Thyroid gland (tissue), 4 donors: ENCODE measurements at regions not wholly inside any gene's neighbourhood (a gene's known extent, or its start where the extent isn't known, plus 50 kb on each side); places are given as distances from the start of the nearest gene placed in this dataset.

Source experiments
- DNase-seq, 2 donors: peaks; one replicate each; pipeline ENCODE4 v3.0.0-alpha.2; 2019
- H3K27ac ChIP-seq, 3 donors: fragments of 200-600 bp; sonication (generic); 1 replicate in 2 of 3; 2 replicates in 1 of 3; pipeline ENCODE4 v1.5.1; 2016 to 2019; ENCODE audit warnings: mild to moderate bottlenecking in 1 of 3, moderate library complexity in 1 of 3
- H3K27me3 ChIP-seq: fragments of 200-600 bp; sonication (generic); one replicate; pipeline ENCODE4 v1.5.1; 2019
- H3K36me3 ChIP-seq, 2 donors: fragments of 200-600 bp; sonication (generic); one replicate each; pipeline ENCODE4 v1.5.1; 2016 to 2019
- H3K4me1 ChIP-seq, 2 donors: fragments of 200-600 bp; sonication (generic); one replicate each; pipeline ENCODE4 v1.5.1; 2017 to 2019
- H3K4me3 ChIP-seq, 3 donors: fragments of 200-600 bp; sonication (generic); replicated peaks in 1 of 3; 1 replicate in 2 of 3; 2 replicates in 1 of 3; pipeline ENCODE4 v1.5.1; 2016; ENCODE audit warnings: mild to moderate bottlenecking in 1 of 3
- H3K9me3 ChIP-seq: fragments of 200-600 bp; sonication (generic); one replicate; pipeline ENCODE4 v1.5.1; 2017
- CTCF ChIP-seq, 6 experiments: fragments of 200-600 bp in 3 of 6; fragments of 450-650 bp in 3 of 6; sonication (generic) in 3 of 6; IDR thresholded peaks; one replicate each; pipeline ENCODE4 v1.5.1; 2016 to 2019; ENCODE audit warnings: antibody characterized with exemption in 6 of 6, mild to moderate bottlenecking in 2 of 6, inconsistent platforms in 1 of 6, moderate library complexity in 1 of 6
- POLR2A ChIP-seq, 2 donors: fragments of 450-650 bp; IDR thresholded peaks; one replicate each; pipeline ENCODE4 v1.6.1; 2017; ENCODE audit warnings: antibody characterized with exemption in 2 of 2, mild to moderate bottlenecking in 2 of 2, moderate library complexity in 1 of 2
- WGBS, 2 donors: methylation state at CpG; one replicate each; pipeline ENCODE4 v1.1.5; 2017; 5-methylcytosine and 5-hydroxymethylcytosine counted together
- intact Hi-C: fragments of 100-400 bp; cut with DNase I; formaldehyde crosslinking; loops from one replicate; pipeline ENCODE4 v1.15.1; 2023

- Histone ChIP-seq H3K36me3 (no peaks in the 10 kb centered on the region), H3K9me3 (no peaks in the 10 kb centered on the region), H3K4me1 (no peaks in the 10 kb centered on the region), H3K4me3 (no peak overlapping the region), H3K27me3 (no peaks in the 10 kb centered on the region), H3K27ac (no peak overlapping the region)
- no peak for TF ChIP-seq POLR2A (IDR thresholded peaks at IDR 0.05)
- no peak for TF ChIP-seq CTCF (IDR thresholded peaks at IDR 0.05)
- WGBS, 2 donors = 32% methylated on average over 1 of the region's 1 CpG
- intact Hi-C loops = no loop called here
- DNase-seq = no peak
These were observed 1095.7 kb downstream of the AACS start for GRCh38 chr12:126160912-126161311.

GRCh38 chr12:126163984-126164383 is 1098.7 kb downstream of the AACS start:
- Histone ChIP-seq H3K27me3 (no peaks in the 10 kb centered on the region), H3K4me3 (no peak overlapping the region), H3K27ac (no peak overlapping the region), H3K9me3 (no peaks in the 10 kb centered on the region), H3K36me3 (no peaks in the 10 kb centered on the region), H3K4me1 (no peaks in the 10 kb centered on the region)
- TF ChIP-seq CTCF (IDR thresholded peaks at IDR 0.05) (no peak), POLR2A (IDR thresholded peaks at IDR 0.05) (no peak)
- no peak for DNase-seq
- WGBS, 2 donors = 92 to 96% methylated on average over 8 of the region's 8 CpGs
- intact Hi-C loops = no loop called here

GRCh38 chr12:126171937-126172559 is 1106.8 kb downstream of the AACS start:
- no peaks in the 10 kb centered on the region for H3K36me3 ChIP-seq
- WGBS, 2 donors = 72 to 74% methylated on average over 5 of the region's 5 CpGs
- no peak overlapping the region for H3K4me3 ChIP-seq
- intact Hi-C loops = no loop called here
- no peak for TF ChIP-seq CTCF (IDR thresholded peaks at IDR 0.05)
- no peak for TF ChIP-seq POLR2A (IDR thresholded peaks at IDR 0.05)
- H3K27me3 ChIP-seq = no peaks in the 10 kb centered on the region
- H3K9me3 ChIP-seq = no peaks in the 10 kb centered on the region
- no peak overlapping the region for H3K27ac ChIP-seq
- no peaks in the 10 kb centered on the region for H3K4me1 ChIP-seq
- no peak for DNase-seq

GRCh38 chr12:126182619-126183236 is 1117.5 kb downstream of the AACS start:
- 56 to 73% methylated on average over 5 of the region's 5 CpGs for WGBS, 2 donors

More at GRCh38 chr12:126182619-126183236, 1117.5 kb downstream of the AACS start:
- Histone ChIP-seq H3K27ac (no peak overlapping the region), H3K9me3 (no peaks in the 10 kb centered on the region), H3K36me3 (no peaks in the 10 kb centered on the region), H3K4me1 (no peaks in the 10 kb centered on the region), H3K4me3 (no peak overlapping the region), H3K27me3 (no peaks in the 10 kb centered on the region)
- TF ChIP-seq POLR2A (IDR thresholded peaks at IDR 0.05) (no peak), CTCF (IDR thresholded peaks at IDR 0.05) (no peak)
- intact Hi-C loops = no loop called here
- DNase-seq = no peak
